ENCODE measurements at regions not wholly inside any gene's neighbourhood (a gene's known extent, or its start where the extent isn't known, plus 50 kb on each side); places are given as distances from the start of the nearest gene placed in this dataset.

DNA sequence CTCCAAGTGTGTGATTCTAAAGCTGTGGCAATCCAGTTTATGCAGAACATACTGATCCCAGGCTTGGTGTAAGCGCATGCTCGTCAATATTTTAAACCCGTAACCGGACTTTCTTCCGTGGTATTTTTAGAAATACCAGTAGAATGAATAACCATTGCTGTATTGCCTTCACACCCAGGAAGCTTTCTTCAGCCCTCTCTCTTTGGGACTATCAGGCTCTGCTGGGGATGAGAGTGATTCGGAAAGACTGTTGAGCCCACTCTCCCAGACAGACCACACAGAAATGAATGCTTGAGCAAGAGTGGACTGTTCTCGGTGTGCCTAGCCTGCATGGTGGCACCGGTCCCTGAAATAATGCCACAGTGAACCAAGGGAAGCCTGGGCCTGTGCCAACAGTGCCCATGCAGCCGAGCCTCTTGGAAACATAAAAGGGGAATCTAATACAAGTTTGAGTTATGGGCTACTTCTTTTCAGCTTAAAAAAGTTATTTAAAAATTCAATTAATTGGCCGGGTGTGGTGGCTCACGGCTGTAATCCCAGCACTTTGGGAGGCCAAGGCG, 89.9 kb upstream of the ELAC2 start:
- FAIRE-seq (no peak), DNase-seq (ENCODE audit: low read depth in 1 of 2, low spot score in 2 of 2) (no peak)
- Histone ChIP-seq H2BK12ac (ENCODE audit: low read depth, low read length) (no peak overlapping the region), H2BK20ac (ENCODE audit: low read length) (no peak overlapping the region), H2AFZ (ENCODE audit: low read length) (no peak overlapping the region), H2AK5ac (ENCODE audit: low read depth, low read length) (no peak overlapping the region), H4K20me1 (replicated peaks in 1 of 2; ENCODE audit: control insufficient read depth in 1 of 2, insufficient read depth in 2 of 2, low read length in 2 of 2) (no peaks in the 10 kb centered on the region), H3K9me3 (ENCODE audit: insufficient read depth in 2 of 2, low read depth in 1 of 2, low read length in 1 of 2) (no peaks in the 10 kb centered on the region), H2BK120ac (replicated peaks; ENCODE audit: low read depth, low read length) (no peak overlapping the region), H2BK15ac (ENCODE audit: low read length) (no peak overlapping the region), H3K27me3 (replicated peaks in 1 of 4; ENCODE audit: control insufficient read depth in 3 of 4, extremely low read depth in 1 of 4, insufficient read depth in 3 of 4, low read length in 3 of 4) (no peaks in the 10 kb centered on the region), H3K79me2 (ENCODE audit: control insufficient read depth in 1 of 2, insufficient read depth in 2 of 2, low read length in 2 of 2) (no peaks in the 10 kb centered on the region), H3K56ac (replicated peaks; ENCODE audit: insufficient read length, low read depth, low read length) (no peak overlapping the region), H3K27ac (ENCODE audit: low read depth, low read length) (no peak overlapping the region), H3K4me1 (replicated peaks in 1 of 4; ENCODE audit: control insufficient read depth in 3 of 4, insufficient read depth in 4 of 4, low read length in 3 of 4) (no peaks in the 10 kb centered on the region; a peak in 1 of 7 replicates), H4K8ac (ENCODE audit: extremely low read depth, insufficient read depth, low read length) (no peak overlapping the region), H3K4me3 (ENCODE audit: extremely low read depth in 1 of 4, insufficient read depth in 2 of 4, low read depth in 3 of 4, low read length in 4 of 4) (no peak overlapping the region), H2BK5ac (ENCODE audit: low read depth, low read length) (no peak overlapping the region), H3K23me2 (ENCODE audit: low read depth, low read length) (peaks cover 2% of the 10 kb centered on the region; the same call in 1 of the 2 replicates), H3K4ac (replicated peaks; ENCODE audit: insufficient read length, low read depth, low read length) (no peak overlapping the region), H3K18ac (ENCODE audit: extremely low read depth, low read length) (no peak overlapping the region), H3K14ac (ENCODE audit: insufficient read length) (no peak overlapping the region), H3K23ac (ENCODE audit: insufficient read length) (no peak overlapping the region), H3K9ac (replicated peaks in 1 of 4; ENCODE audit: extremely low read depth in 1 of 4, low read depth in 3 of 4, low read length in 3 of 4) (no peak overlapping the region), H3K4me2 (ENCODE audit: insufficient read depth in 1 of 2, low read depth in 2 of 2, low read length in 2 of 2) (no peak overlapping the region), H3K36me3 (ENCODE audit: control insufficient read depth in 2 of 4, insufficient read depth in 4 of 4, low read length in 3 of 4) (no peaks in the 10 kb centered on the region), H4K91ac (replicated peaks; ENCODE audit: insufficient read length, low read length) (no peak overlapping the region), H4K5ac (ENCODE audit: insufficient read length, low read depth, low read length) (no peak overlapping the region), H3K79me1 (ENCODE audit: low read depth, low read length) (no peaks in the 10 kb centered on the region)
- ChIA-PET POLR2A (ENCODE audit: partially characterized antibody) (no interaction called here), CTCF (ENCODE audit: partially characterized antibody) (interaction anchor here (1.9 to 7.3 kb wide), 2 partner anchors 7 to 78 kb away, joined by 4 to 26 read pairs; no protein-coding TSS in a partner anchor)
- 90% methylated on average over 12 of the region's 12 CpGs; no CpG with 5 or more reads in 1 of the 2 experiments for WGBS, 2 experiments (ENCODE audit: extremely low coverage in 1 of 2, insufficient coverage in 1 of 2, insufficient read length in 1 of 2, insufficient replicate concordance in 2 of 2, low coverage in 1 of 2, low lambda C conversion rate in 2 of 2, missing lambda C conversion rate in 1 of 2)
- no peak for TF ChIP-seq KDM5A (IDR thresholded peaks at IDR 0.05; ENCODE audit: low read length)
- TF ChIP-seq TEAD4 (IDR thresholded peaks at IDR 0.05; ENCODE audit: low read depth, low read length): no peak
- TF ChIP-seq, protein P1, sequence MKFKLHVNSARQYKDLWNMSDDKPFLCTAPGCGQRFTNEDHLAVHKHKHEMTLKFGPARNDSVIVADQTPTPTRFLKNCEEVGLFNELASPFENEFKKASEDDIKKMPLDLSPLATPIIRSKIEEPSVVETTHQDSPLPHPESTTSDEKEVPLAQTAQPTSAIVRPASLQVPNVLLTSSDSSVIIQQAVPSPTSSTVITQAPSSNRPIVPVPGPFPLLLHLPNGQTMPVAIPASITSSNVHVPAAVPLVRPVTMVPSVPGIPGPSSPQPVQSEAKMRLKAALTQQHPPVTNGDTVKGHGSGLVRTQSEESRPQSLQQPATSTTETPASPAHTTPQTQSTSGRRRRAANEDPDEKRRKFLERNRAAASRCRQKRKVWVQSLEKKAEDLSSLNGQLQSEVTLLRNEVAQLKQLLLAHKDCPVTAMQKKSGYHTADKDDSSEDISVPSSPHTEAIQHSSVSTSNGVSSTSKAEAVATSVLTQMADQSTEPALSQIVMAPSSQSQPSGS (IDR thresholded peaks at IDR 0.05; ENCODE audit: low read length): no peak
- TF ChIP-seq, protein P2, sequence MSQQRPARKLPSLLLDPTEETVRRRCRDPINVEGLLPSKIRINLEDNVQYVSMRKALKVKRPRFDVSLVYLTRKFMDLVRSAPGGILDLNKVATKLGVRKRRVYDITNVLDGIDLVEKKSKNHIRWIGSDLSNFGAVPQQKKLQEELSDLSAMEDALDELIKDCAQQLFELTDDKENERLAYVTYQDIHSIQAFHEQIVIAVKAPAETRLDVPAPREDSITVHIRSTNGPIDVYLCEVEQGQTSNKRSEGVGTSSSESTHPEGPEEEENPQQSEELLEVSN (IDR thresholded peaks at IDR 0.05): no peak
